ENCODE measurements at regions not wholly inside any gene's neighbourhood (a gene's known extent, or its start where the extent isn't known, plus 50 kb on each side); places are given as distances from the start of the nearest gene placed in this dataset.

GRCh38 chr20:24747881-24748595 lies 201.0 kb upstream of the CST7 start:
- TF ChIP-seq CTCF (IDR thresholded peaks at IDR 0.05 in 4 of 5, conservative IDR thresholded peaks at IDR 0.05 in 1 of 5) (no peak), POLR2A (IDR thresholded peaks at IDR 0.05) (no peak)
